ENCODE measurements at regions not wholly inside any gene's neighbourhood (a gene's known extent, or its start where the extent isn't known, plus 50 kb on each side); places are given as distances from the start of the nearest gene placed in this dataset.

GRCh38 chr13:103598671-103599070 is 532.5 kb upstream of the SLC10A2 start:
- no peak for ATAC-seq (ENCODE audit: low FRiP score)

DNA sequence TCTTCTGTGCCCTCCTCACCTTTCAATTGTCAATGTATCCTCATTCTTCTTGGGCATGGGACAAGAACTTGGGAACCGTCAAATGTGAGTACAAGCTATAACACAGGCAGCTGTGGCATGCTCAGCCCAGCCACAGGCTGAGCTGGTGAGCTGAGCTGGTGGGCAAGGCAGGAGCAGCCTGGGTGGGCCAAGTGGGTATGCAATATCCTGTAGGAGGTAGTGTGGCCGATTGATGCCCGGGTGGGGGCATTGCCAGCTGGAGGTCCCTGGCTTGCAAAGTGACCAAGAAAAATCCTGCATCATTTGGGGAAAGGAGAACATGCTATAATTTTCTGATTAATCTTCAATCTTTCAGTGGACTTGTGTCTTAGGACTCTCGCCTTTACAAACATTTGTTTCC is 507.2 kb upstream of the SLC10A2 start:
- WGBS, 2 donors = 93 to 96% methylated on average over 4 of the region's 4 CpGs
- Histone ChIP-seq H3K4me3 (ENCODE audit: low read length in 2 of 2) (no peak overlapping the region), H3K4me1 (ENCODE audit: control insufficient read depth in 1 of 2, insufficient read depth in 2 of 2, low read length in 2 of 2) (no peaks in the 10 kb centered on the region), H3K36me3 (ENCODE audit: control insufficient read depth in 1 of 2, insufficient read depth in 2 of 2, low read length in 1 of 2) (no peaks in the 10 kb centered on the region), H3K9me3 (ENCODE audit: control insufficient read depth, low read length) (peaks cover 3% of the 10 kb centered on the region), H3K27me3 (ENCODE audit: control insufficient read depth in 1 of 2, insufficient read depth in 2 of 2, low read length in 1 of 2) (no peaks in the 10 kb centered on the region), H3K27ac (ENCODE audit: low read depth in 1 of 2, low read length in 2 of 2) (no peak overlapping the region)
- intact Hi-C loops (cut with DNase I) = no loop called here
- DNase-seq (no peak), ATAC-seq (ENCODE audit: low FRiP score) (peak; percentile 7)

More at GRCh38 chr13:103598671-103599070, 532.5 kb upstream of the SLC10A2 start:
- no peak for DNase-seq
- no peaks in the 10 kb centered on the region for H3K27me3 ChIP-seq (ENCODE audit: control insufficient read depth in 1 of 2, insufficient read depth in 2 of 2, low read length in 1 of 2)
- no peaks in the 10 kb centered on the region for H3K36me3 ChIP-seq (ENCODE audit: control insufficient read depth in 1 of 2, insufficient read depth in 2 of 2, low read length in 1 of 2)
- no peaks in the 10 kb centered on the region for H3K4me1 ChIP-seq (ENCODE audit: control insufficient read depth in 1 of 2, insufficient read depth in 2 of 2, low read length in 2 of 2)
- no peaks in the 10 kb centered on the region for H3K9me3 ChIP-seq (ENCODE audit: control insufficient read depth, low read length)
- no peak overlapping the region for H3K27ac ChIP-seq (ENCODE audit: low read depth in 1 of 2, low read length in 2 of 2)
- intact Hi-C loops (cut with DNase I) = no loop called here
- no peak overlapping the region for H3K4me3 ChIP-seq (ENCODE audit: low read length in 2 of 2)

- intact Hi-C loops (cut with DNase I) = no loop called here
- Histone ChIP-seq H3K27ac (ENCODE audit: low read depth in 1 of 2, low read length in 2 of 2) (no peak overlapping the region), H3K4me3 (ENCODE audit: low read length in 2 of 2) (no peak overlapping the region), H3K9me3 (ENCODE audit: control insufficient read depth, low read length) (peaks cover under 1% of the 10 kb centered on the region), H3K27me3 (ENCODE audit: control insufficient read depth in 1 of 2, insufficient read depth in 2 of 2, low read length in 1 of 2) (no peaks in the 10 kb centered on the region), H3K4me1 (ENCODE audit: control insufficient read depth in 1 of 2, insufficient read depth in 2 of 2, low read length in 2 of 2) (no peaks in the 10 kb centered on the region), H3K36me3 (ENCODE audit: control insufficient read depth in 1 of 2, insufficient read depth in 2 of 2, low read length in 1 of 2) (no peaks in the 10 kb centered on the region)
- DNase-seq (no peak), ATAC-seq (ENCODE audit: low FRiP score) (no peak)
- 52 to 55% methylated on average over 5 of the region's 5 CpGs for WGBS, 2 donors
Observed at GRCh38 chr13:103568314-103568713, 502.1 kb upstream of the SLC10A2 start.

DNA sequence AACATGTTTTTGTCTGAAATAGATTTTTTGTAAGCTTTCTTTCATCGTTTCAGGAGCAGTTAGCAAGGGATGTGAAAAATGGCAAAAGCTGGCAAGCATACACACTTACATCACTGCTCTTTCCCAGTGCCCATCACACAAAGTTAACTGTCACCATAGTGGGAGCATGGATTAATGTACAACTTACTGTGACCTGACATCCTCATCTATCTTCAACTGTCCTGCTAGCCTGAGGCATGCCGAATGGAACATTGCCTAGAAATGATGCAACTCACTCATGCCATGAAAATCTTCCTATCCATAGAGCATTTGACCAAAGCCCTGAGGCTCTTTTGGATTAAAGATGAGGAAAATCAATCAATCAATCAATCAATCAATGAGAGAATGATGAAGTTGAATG is 491.7 kb upstream of the SLC10A2 start:
- Histone ChIP-seq H3K4me1 (ENCODE audit: control insufficient read depth in 1 of 2, insufficient read depth in 2 of 2, low read length in 2 of 2) (no peaks in the 10 kb centered on the region), H3K9me3 (ENCODE audit: control insufficient read depth, low read length) (peaks cover 1% of the 10 kb centered on the region), H3K27me3 (ENCODE audit: control insufficient read depth in 1 of 2, insufficient read depth in 2 of 2, low read length in 1 of 2) (no peaks in the 10 kb centered on the region), H3K36me3 (ENCODE audit: control insufficient read depth in 1 of 2, insufficient read depth in 2 of 2, low read length in 1 of 2) (no peaks in the 10 kb centered on the region), H3K27ac (ENCODE audit: low read depth in 1 of 2, low read length in 2 of 2) (no peak overlapping the region), H3K4me3 (ENCODE audit: low read length in 2 of 2) (no peak overlapping the region)
- ATAC-seq (ENCODE audit: low FRiP score) (no peak), DNase-seq (no peak)
- intact Hi-C loops (cut with DNase I) = no loop called here
- WGBS, 2 donors = 19 to 23% methylated on average over 2 of the region's 2 CpGs

DNA sequence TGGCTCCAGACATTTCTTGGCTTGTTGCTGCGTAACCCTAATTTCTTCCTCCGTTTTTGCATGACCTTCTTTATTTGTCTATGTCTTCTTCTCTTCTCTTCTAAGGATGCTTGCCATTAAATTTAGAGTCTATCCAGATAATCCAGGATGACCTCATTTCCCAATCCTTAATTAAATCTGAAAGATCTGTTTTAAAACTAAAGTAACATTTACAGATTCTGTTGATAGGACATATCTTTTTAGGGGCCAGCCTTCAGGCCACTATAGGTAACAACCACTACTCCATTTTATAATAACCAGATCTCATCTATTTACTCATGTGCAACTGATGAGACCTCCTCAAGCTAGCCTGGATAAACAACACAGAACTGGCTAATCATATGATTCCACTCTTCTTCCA is 490.5 kb upstream of the SLC10A2 start:
- Histone ChIP-seq H3K4me3 (ENCODE audit: low read length in 2 of 2) (no peak overlapping the region), H3K27ac (ENCODE audit: low read depth in 1 of 2, low read length in 2 of 2) (no peak overlapping the region), H3K27me3 (ENCODE audit: control insufficient read depth in 1 of 2, insufficient read depth in 2 of 2, low read length in 1 of 2) (no peaks in the 10 kb centered on the region), H3K9me3 (ENCODE audit: control insufficient read depth, low read length) (no peaks in the 10 kb centered on the region), H3K4me1 (ENCODE audit: control insufficient read depth in 1 of 2, insufficient read depth in 2 of 2, low read length in 2 of 2) (no peaks in the 10 kb centered on the region), H3K36me3 (ENCODE audit: control insufficient read depth in 1 of 2, insufficient read depth in 2 of 2, low read length in 1 of 2) (no peaks in the 10 kb centered on the region)
- WGBS, 2 donors = 77 to 89% methylated on average over 2 of the region's 2 CpGs
- intact Hi-C loops (cut with DNase I) = no loop called here
- DNase-seq = no peak
- no peak for ATAC-seq (ENCODE audit: low FRiP score)

GRCh38 chr13:103547914-103548313 is 481.7 kb upstream of the SLC10A2 start:
- WGBS, 2 donors = 56 to 61% methylated on average over 3 of the region's 3 CpGs
- H3K36me3 ChIP-seq (ENCODE audit: control insufficient read depth in 1 of 2, insufficient read depth in 2 of 2, low read length in 1 of 2) = no peaks in the 10 kb centered on the region
- no peak overlapping the region for H3K27ac ChIP-seq (ENCODE audit: low read depth in 1 of 2, low read length in 2 of 2)

DNA sequence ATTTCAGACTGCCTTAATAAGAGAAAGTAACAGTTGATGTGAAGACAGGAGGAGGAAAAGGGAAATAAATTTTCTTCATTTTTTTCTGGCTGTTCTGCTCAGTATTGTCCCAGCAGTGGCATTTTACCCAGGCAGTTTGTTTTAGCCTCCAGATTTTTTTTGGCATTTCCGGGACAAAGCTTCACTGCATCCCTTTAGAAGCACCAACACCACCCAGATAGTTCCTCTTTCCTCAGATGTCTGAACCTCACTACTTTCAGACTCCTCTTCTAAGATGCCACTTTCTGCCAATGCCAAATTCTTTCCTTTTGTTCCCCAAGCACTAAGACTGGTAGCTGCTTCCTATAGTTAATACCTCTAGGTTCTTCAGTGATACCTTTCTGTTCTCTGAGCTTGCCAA is 480.1 kb upstream of the SLC10A2 start:
- H3K36me3 ChIP-seq (ENCODE audit: control insufficient read depth in 1 of 2, insufficient read depth in 2 of 2, low read length in 1 of 2) = no peaks in the 10 kb centered on the region
- ATAC-seq (ENCODE audit: low FRiP score) = no peak
- H3K9me3 ChIP-seq (ENCODE audit: control insufficient read depth, low read length) = peaks cover 1% of the 10 kb centered on the region
- DNase-seq = no peak
- intact Hi-C loops (cut with DNase I) = no loop called here
- H3K27me3 ChIP-seq (ENCODE audit: control insufficient read depth in 1 of 2, insufficient read depth in 2 of 2, low read length in 1 of 2) = no peaks in the 10 kb centered on the region
- no peak overlapping the region for H3K4me3 ChIP-seq (ENCODE audit: low read length in 2 of 2)
- H3K27ac ChIP-seq (ENCODE audit: low read depth in 1 of 2, low read length in 2 of 2) = no peak overlapping the region
- no peaks in the 10 kb centered on the region for H3K4me1 ChIP-seq (ENCODE audit: control insufficient read depth in 1 of 2, insufficient read depth in 2 of 2, low read length in 2 of 2)
- 51 to 64% methylated on average over 1 of the region's 1 CpG for WGBS, 2 donors

More at GRCh38 chr13:103547914-103548313, 481.7 kb upstream of the SLC10A2 start:
- no peak for DNase-seq
- Histone ChIP-seq H3K4me3 (ENCODE audit: low read length in 2 of 2) (no peak overlapping the region), H3K4me1 (ENCODE audit: control insufficient read depth in 1 of 2, insufficient read depth in 2 of 2, low read length in 2 of 2) (no peaks in the 10 kb centered on the region), H3K9me3 (ENCODE audit: control insufficient read depth, low read length) (peaks cover 1% of the 10 kb centered on the region), H3K27me3 (ENCODE audit: control insufficient read depth in 1 of 2, insufficient read depth in 2 of 2, low read length in 1 of 2) (no peaks in the 10 kb centered on the region)
- no peak for ATAC-seq (ENCODE audit: low FRiP score)
- intact Hi-C loops (cut with DNase I) = no loop called here

DNA sequence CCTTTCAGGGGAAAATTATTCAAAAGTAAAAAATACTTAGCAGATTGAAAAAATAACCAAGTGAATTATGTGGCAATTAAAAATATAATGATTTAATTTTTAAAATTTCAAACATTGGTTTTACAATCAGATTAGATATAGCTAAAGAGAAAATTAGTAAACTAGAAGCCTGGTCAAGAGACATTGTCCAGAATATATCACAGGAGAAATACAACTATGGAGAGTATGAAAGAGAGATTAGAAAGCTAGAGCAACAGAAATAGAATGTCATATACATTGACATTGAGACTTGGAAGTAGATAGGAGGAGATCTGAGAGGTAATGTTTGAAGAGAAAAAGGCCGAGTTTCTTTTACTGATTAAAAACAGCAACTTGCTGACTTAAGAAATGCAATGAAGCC is 476.4 kb upstream of the SLC10A2 start:
- Histone ChIP-seq H3K4me3 (ENCODE audit: low read length in 2 of 2) (no peak overlapping the region), H3K27ac (ENCODE audit: low read depth in 1 of 2, low read length in 2 of 2) (no peak overlapping the region), H3K36me3 (ENCODE audit: control insufficient read depth in 1 of 2, insufficient read depth in 2 of 2, low read length in 1 of 2) (no peaks in the 10 kb centered on the region), H3K4me1 (ENCODE audit: control insufficient read depth in 1 of 2, insufficient read depth in 2 of 2, low read length in 2 of 2) (no peaks in the 10 kb centered on the region), H3K27me3 (ENCODE audit: control insufficient read depth in 1 of 2, insufficient read depth in 2 of 2, low read length in 1 of 2) (no peaks in the 10 kb centered on the region), H3K9me3 (ENCODE audit: control insufficient read depth, low read length) (peaks cover 1% of the 10 kb centered on the region)
- WGBS, 2 donors = 0 to 31% methylated on average over 1 of the region's 1 CpG
- DNase-seq = no peak
- intact Hi-C loops (cut with DNase I) = no loop called here
- ATAC-seq (ENCODE audit: low FRiP score) = no peak

- no peak overlapping the region for H3K27ac ChIP-seq (ENCODE audit: low read depth in 1 of 2, low read length in 2 of 2)
- H3K4me3 ChIP-seq (ENCODE audit: low read length in 2 of 2) = no peak overlapping the region
- H3K9me3 ChIP-seq (ENCODE audit: control insufficient read depth, low read length) = peaks cover 1% of the 10 kb centered on the region
- ATAC-seq (ENCODE audit: low FRiP score) (no peak), DNase-seq (no peak)
- 89 to 92% methylated on average over 1 of the region's 1 CpG for WGBS, 2 donors
- no peaks in the 10 kb centered on the region for H3K36me3 ChIP-seq (ENCODE audit: control insufficient read depth in 1 of 2, insufficient read depth in 2 of 2, low read length in 1 of 2)
- intact Hi-C loops (cut with DNase I) = no loop called here
- peaks cover 0 to 2% of the 10 kb centered on the region in 2 donors for H3K27me3 ChIP-seq (ENCODE audit: control insufficient read depth in 1 of 2, insufficient read depth in 2 of 2, low read length in 1 of 2)
- H3K4me1 ChIP-seq (ENCODE audit: control insufficient read depth in 1 of 2, insufficient read depth in 2 of 2, low read length in 2 of 2) = no peaks in the 10 kb centered on the region
Observed at GRCh38 chr13:103540382-103540765, 474.2 kb upstream of the SLC10A2 start.

All from aorta (tissue), 5 donors.